Hepatocyte (in vitro differentiated cells): ENCODE measurements at regions not wholly inside any gene's neighbourhood (a gene's known extent, or its start where the extent isn't known, plus 50 kb on each side); places are given as distances from the start of the nearest gene placed in this dataset.

ENCODE experiments used
- DNase-seq: peaks from one replicate; pipeline ENCODE4 v3.0.0-alpha.2; 2016; ENCODE audit warnings: low spot score
- H2AFZ ChIP-seq: fragments of 200-600 bp; sonication (generic); 2 replicates; pipeline ENCODE4 v1.6.0; 2016; ENCODE audit warnings: antibody characterized with exemption, mild to moderate bottlenecking
- H3K27ac ChIP-seq: fragments of 200-600 bp; sonication (generic); 2 replicates; pipeline ENCODE4 v1.5.1; 2016; ENCODE audit warnings: mild to moderate bottlenecking
- H3K27me3 ChIP-seq: fragments of 200-600 bp; sonication (generic); 2 replicates; pipeline ENCODE4 v1.6.1; 2016
- H3K36me3 ChIP-seq: fragments of 200-600 bp; sonication (generic); replicated peaks from 2 replicates; pipeline ENCODE4 v1.5.1; 2016; ENCODE audit warnings: low read depth; ENCODE audit not compliant: insufficient read depth
- H3K4me1 ChIP-seq: fragments of 200-600 bp; sonication (generic); 2 replicates; pipeline ENCODE4 v1.5.1; 2016; ENCODE audit warnings: mild to moderate bottlenecking, moderate library complexity; ENCODE audit not compliant: insufficient read depth
- H3K4me2 ChIP-seq: fragments of 200-600 bp; sonication (generic); 2 replicates; pipeline ENCODE4 v1.6.0; 2016
- H3K4me3 ChIP-seq: fragments of 200-600 bp; sonication (generic); 2 replicates; pipeline ENCODE4 v1.5.1; 2016; ENCODE audit warnings: mild to moderate bottlenecking
- H3K79me2 ChIP-seq: fragments of 200-600 bp; sonication (generic); 2 replicates; pipeline ENCODE4 v1.6.0; 2017; ENCODE audit warnings: mild to moderate bottlenecking
- H3K9me2 ChIP-seq: fragments of 200-600 bp; sonication (generic); replicated peaks from 2 replicates; pipeline ENCODE4 v1.6.0; 2017; ENCODE audit warnings: mild to moderate bottlenecking; ENCODE audit not compliant: insufficient read depth
- H3K9me3 ChIP-seq: fragments of 200-600 bp; sonication (generic); 2 replicates; pipeline ENCODE4 v1.5.1; 2016; ENCODE audit warnings: low read depth, mild to moderate bottlenecking
- H4K20me1 ChIP-seq: fragments of 200-600 bp; sonication (generic); 2 replicates; pipeline ENCODE4 v1.6.0; 2016; ENCODE audit warnings: mild to moderate bottlenecking; ENCODE audit not compliant: insufficient read depth, poor library complexity, severe bottlenecking
- CTCF ChIP-seq: fragments of 200-600 bp; sonication (generic); IDR thresholded peaks from 2 replicates; pipeline ENCODE4 v1.5.1; 2016; ENCODE audit warnings: antibody characterized with exemption, mild to moderate bottlenecking; ENCODE audit not compliant: poor library complexity
- EZH2 ChIP-seq: fragments of 200-600 bp; sonication (generic); IDR thresholded peaks from 2 replicates; pipeline ENCODE4 v1.6.1; 2016; ENCODE audit warnings: antibody characterized with exemption, mild to moderate bottlenecking, borderline replicate concordance
- EZH2phosphoT487 ChIP-seq: fragments of 200-600 bp; sonication (generic); IDR thresholded peaks from one replicate; pipeline ENCODE4 v1.6.1; 2018; ENCODE audit warnings: antibody characterized with exemption, mild to moderate bottlenecking, low read depth, moderate library complexity; ENCODE audit not compliant: unreplicated experiment, severe bottlenecking
- WGBS: methylation state at CpG from one replicate; pipeline ENCODE4 v1.1.6; 2016; ENCODE audit warnings: low lambda C conversion rate; ENCODE audit errors: missing lambda C conversion rate; 5-methylcytosine and 5-hydroxymethylcytosine counted together

DNA sequence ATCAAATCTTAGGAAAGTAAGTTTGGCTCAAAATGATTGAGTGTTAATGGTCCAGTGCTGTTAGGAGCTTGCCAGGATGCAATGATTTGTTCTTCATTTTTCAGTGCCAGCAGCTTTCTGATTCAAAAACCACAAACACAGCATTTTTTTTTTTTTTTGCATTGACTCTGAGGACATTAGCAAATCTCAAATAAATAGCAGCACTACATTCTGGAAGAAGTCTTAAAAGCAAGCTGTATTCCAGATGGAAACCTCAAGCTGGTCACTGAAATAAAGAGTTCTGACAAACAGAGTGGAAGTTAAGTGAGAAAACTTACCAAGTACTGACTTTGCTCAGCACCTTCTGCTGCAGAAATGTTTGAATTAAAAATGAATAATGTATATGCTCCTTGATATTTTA lies 1653.1 kb upstream of the CDH9 start:
- no peaks in the 10 kb centered on the region for H3K27me3 ChIP-seq
- H4K20me1 ChIP-seq, result no peaks in the 10 kb centered on the region
- no peak overlapping the region for H3K4me2 ChIP-seq
- no peak overlapping the region for H3K4me3 ChIP-seq
- H3K36me3 ChIP-seq, result no peaks in the 10 kb centered on the region
- no peaks in the 10 kb centered on the region for H3K4me1 ChIP-seq
- H3K9me2 ChIP-seq, result no peaks in the 10 kb centered on the region
- H3K27ac ChIP-seq, result no peak overlapping the region
- DNase-seq, result no peak
- no peak for TF ChIP-seq CTCF
- TF ChIP-seq EZH2phosphoT487, result no peak
- no peak for TF ChIP-seq EZH2
- H3K9me3 ChIP-seq, result no peaks in the 10 kb centered on the region
- H3K79me2 ChIP-seq, result no peaks in the 10 kb centered on the region
- H2AFZ ChIP-seq, result no peak overlapping the region

DNA sequence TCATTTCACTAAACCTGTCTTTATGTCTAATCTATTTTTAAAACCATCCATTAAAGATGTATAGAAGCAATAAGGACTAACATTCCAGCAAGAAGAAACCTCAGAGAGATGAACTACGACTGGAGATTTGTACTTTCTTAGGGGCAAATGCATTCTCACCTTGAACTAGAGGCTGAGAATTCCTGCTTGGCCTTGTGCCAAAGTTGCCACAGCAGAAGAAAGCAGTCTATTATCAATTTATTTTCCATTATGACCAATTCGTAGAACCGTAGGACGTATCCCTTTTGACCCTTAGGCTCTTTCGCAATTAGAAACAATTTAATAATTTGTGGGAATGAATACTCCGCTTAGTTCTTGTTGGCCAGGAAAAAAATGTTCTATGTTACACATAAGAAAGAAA lies 1647.4 kb upstream of the CDH9 start:
- Histone ChIP-seq H3K27me3 (no peaks in the 10 kb centered on the region), H4K20me1 (no peaks in the 10 kb centered on the region), H3K36me3 (no peaks in the 10 kb centered on the region), H3K79me2 (no peaks in the 10 kb centered on the region), H2AFZ (no peak overlapping the region), H3K27ac (no peak overlapping the region), H3K9me3 (no peaks in the 10 kb centered on the region), H3K4me1 (no peaks in the 10 kb centered on the region), H3K4me2 (no peak overlapping the region), H3K9me2 (no peaks in the 10 kb centered on the region), H3K4me3 (no peak overlapping the region)
- WGBS, result 84% methylated on average over 6 of the region's 6 CpGs
- no peak for TF ChIP-seq CTCF
- TF ChIP-seq EZH2, result no peak
- TF ChIP-seq EZH2phosphoT487, result no peak
- no peak for DNase-seq

DNA sequence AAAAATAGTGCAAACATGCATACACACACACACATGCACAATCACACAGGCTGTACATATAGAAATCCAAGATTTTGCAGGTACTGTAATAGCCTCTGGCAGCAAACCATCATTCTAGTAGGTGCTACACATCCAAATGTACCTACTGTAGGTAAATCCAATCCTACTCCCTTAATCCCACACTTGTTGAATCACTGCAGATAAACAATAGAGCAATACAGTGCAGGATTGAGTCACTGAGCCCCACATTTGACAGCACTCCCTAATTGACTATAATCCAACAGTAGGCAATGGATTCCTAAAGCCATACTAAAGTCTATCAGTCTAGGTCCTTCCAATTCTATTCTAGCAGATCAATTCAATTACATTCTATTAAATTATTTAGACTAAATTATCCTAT lies 1640.5 kb upstream of the CDH9 start:
- no peak for TF ChIP-seq CTCF
- no peak for TF ChIP-seq EZH2phosphoT487
- no peak for TF ChIP-seq EZH2
- H3K4me3 ChIP-seq, result no peak overlapping the region
- H3K4me2 ChIP-seq, result no peak overlapping the region
- no peaks in the 10 kb centered on the region for H3K27me3 ChIP-seq
- H3K79me2 ChIP-seq, result no peaks in the 10 kb centered on the region
- no peaks in the 10 kb centered on the region for H3K4me1 ChIP-seq
- H3K36me3 ChIP-seq, result no peaks in the 10 kb centered on the region
- H2AFZ ChIP-seq, result no peak overlapping the region
- H3K27ac ChIP-seq, result no peak overlapping the region
- no peaks in the 10 kb centered on the region for H4K20me1 ChIP-seq
- no peaks in the 10 kb centered on the region for H3K9me3 ChIP-seq
- DNase-seq, result no peak
- no peaks in the 10 kb centered on the region for H3K9me2 ChIP-seq

DNA sequence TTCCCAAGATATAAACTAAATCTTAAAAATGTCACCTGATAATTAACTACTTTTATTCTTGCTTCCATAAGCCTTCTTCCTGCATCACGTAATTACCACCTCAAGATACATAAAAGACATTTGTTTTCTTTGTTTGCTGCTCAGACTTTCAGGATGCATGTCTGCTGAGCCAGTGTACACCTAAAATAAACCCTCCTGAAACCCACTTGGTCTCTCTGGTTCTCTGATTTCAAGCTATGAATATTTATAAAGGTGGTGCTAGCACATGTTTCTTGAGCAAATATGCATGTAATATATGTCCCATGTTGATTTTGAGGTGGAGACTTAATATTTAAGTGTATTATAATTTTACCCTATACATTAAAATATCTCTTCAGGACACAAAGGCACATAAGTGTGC lies 1627.7 kb upstream of the CDH9 start:
- Histone ChIP-seq H3K79me2 (no peaks in the 10 kb centered on the region), H3K9me2 (no peaks in the 10 kb centered on the region), H3K36me3 (no peaks in the 10 kb centered on the region), H3K4me3 (no peak overlapping the region), H3K4me1 (no peaks in the 10 kb centered on the region), H3K4me2 (no peak overlapping the region), H4K20me1 (no peaks in the 10 kb centered on the region), H3K27ac (no peak overlapping the region), H2AFZ (no peak overlapping the region), H3K27me3 (no peaks in the 10 kb centered on the region), H3K9me3 (no peaks in the 10 kb centered on the region)
- no peak for DNase-seq
- 79% methylated on average over 1 of the region's 1 CpG for WGBS
- no peak for TF ChIP-seq EZH2
- no peak for TF ChIP-seq EZH2phosphoT487
- TF ChIP-seq CTCF, result no peak
